ENCODE measurements at regions not wholly inside any gene's neighbourhood (a gene's known extent, or its start where the extent isn't known, plus 50 kb on each side); places are given as distances from the start of the nearest gene placed in this dataset.
A peak's percentile ranks its signal among the peaks of the same experiment; 100 is the strongest.

DNA sequence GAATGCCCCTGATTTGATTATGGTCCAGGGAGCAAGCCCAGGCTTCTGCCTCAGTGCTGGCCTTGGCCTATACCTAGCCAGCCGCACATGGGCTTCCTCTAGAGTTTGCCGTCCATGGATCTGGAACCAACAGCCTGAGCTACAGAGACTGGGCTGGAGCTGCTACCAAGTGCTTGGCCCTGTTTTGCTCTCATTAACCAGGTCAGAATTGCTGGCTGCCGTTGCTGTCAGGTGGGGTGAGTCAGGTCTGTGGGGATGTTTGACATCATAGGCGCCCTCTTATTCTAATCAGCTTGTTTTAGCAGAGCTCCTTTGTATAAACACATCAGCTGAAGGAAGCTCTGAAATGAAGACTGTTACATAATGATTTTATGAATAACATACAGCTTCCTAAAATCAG is 83.1 kb upstream of the PHACTR2 start:
- DNase-seq (ENCODE audit: low spot score): peak; percentile 4

DNA sequence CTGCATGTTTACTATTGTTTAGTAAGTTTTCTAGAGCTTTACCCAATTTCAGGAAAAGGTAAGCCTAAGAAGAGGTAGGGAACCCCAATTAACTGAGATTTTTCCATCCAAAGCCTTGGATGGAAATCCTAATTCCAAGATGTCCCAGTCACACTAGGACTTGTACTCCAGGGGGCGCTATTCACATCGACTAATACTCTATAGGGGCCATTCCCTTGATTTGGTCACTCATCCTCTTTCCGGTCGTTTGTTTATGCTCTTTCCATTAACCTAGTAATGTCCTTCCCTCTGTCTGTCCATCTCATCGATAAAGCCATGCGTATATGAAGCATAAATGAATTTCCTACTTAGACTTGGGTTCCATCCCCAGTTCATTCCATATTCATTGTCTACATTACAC is 80.8 kb upstream of the FUCA2 start:
- DNase-seq (ENCODE audit: low spot score): no peak

DNA sequence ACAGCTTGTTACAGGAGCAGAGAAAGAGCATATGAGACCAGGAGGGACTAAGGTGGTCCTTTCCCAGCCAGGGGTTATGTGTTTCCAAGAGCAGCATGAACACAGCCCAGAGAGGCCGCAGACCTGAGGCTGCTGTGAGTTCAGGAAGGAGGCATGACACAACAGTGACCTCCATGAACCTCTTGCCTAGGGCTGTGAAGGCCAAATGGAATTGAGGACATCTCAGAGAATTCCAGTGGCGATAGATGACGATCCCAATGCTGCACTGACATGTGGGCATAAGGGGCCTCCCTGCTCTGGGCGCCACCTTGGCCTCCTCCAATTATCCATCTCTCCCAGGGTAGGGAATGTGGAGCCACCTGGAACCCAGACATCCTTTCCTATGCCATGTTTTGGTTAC is 79.9 kb upstream of the FUCA2 start:
- DNase-seq (ENCODE audit: low spot score): no peak

DNA sequence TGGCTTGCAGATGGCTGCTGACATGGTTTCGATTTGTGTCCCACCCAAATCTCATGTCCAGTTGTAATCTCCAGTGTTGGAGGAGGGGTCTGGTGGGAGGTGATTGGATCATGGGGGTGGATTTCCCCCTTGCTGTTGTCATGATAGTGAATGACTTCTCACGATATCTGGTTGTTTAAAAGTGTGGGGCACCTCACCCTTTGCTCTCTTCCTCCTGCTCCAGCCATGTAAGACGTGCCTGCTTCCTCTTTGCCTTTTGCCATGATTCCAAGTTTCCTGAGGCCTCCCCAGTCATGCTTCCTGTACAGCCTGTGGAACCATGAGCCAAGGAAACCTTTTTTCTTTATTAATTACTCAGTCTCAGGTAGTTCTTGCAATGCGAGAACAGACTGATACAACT is 77.6 kb upstream of the FUCA2 start:
- no peak for DNase-seq (ENCODE audit: low spot score)

DNA sequence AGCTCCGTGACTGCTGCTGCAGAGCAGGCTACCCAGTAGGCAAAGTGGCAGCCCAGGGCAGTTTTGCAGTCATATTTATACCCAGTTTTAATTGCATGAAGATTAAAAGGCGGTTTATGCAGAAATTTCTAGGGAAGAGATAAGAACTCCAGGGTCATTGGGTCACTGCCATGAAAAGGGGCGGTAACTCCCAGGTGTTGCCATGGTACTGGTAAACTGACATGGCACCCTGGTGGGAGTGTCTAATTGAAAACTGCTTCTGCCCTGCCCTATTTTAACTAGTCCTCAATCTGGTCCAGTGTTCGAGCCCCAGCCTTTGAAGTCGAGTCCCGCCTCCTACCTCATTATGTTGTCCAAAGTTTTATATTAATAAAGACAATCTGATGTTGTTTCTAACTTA is 75.0 kb upstream of the FUCA2 start:
- no peak for DNase-seq (ENCODE audit: low spot score)

DNA sequence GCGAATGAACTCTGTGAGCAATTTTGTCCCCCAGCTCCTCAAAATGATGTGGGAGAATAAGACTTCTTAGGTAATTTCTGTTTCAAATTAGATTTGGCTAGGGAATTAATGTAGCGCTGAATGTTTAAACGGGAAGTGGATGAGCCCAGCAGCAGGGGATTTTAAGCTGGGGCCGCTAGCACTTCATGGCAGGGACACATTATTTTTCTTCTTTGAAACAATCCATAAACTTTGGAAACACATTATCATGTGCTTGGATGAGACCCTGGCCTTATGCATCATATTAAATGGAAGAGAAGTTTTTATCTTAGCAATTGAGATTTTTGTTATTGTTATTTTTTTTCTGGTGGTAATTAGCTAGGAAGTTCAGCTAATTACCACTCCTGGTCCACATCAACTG is 74.2 kb upstream of the FUCA2 start:
- no peak for DNase-seq (ENCODE audit: low spot score)

DNA sequence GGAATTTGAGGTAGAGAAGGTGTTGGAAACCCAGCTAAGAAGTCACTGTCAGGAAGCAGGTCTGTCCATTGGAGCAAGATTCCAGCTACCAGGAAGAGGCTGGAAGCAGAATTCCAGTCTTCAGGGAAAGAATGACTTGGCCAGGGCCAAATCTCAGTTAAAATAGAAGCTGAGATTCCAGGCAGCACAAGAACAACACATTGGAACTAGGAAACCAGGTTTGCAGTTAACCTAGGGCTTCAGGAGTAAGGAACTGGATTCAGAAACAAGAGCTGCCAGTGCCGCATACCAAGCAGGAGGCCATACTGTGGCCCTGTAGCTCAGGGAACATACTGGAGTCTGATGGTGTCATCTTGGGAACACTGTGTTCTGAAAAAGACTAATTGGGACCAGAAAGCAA is 73.7 kb upstream of the FUCA2 start:
- no peak for DNase-seq (ENCODE audit: low spot score)

DNA sequence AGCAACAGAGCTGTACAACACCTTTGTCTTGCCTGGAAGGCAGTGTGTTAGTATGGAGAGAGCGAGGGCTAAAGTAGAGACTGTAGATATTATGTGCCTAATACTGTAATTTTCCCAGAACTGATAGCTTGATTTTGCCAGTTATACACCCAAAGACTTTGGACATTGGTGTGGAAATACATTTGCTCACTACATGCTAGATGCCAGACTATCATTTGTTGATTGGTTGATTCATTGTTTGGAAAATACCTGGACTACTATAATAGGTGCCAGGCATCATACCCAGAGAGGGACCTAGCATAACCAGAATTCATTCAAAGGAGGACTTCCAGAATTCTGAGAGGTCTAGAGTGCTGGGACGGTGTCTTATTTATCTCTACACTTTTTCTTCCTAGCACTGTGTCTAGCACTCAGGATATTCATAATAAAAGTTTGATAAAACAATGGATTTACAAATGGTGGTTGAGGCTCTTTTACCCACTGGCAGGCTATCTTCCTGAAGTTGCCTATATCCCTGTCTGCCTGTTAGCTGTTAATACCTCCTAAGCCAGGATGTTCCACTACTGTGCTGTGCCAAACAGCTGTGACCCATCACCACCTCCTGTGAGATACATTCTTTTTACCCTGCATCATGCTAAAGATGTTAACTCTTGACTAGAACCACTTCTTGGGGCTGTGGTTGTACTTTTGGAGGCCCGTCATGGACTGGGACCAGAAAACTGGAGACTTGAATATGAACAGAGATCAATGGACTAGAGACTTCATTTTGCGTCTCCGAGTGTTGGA is 72.2 kb upstream of the FUCA2 start:
- no peak for DNase-seq (ENCODE audit: low spot score)

DNA sequence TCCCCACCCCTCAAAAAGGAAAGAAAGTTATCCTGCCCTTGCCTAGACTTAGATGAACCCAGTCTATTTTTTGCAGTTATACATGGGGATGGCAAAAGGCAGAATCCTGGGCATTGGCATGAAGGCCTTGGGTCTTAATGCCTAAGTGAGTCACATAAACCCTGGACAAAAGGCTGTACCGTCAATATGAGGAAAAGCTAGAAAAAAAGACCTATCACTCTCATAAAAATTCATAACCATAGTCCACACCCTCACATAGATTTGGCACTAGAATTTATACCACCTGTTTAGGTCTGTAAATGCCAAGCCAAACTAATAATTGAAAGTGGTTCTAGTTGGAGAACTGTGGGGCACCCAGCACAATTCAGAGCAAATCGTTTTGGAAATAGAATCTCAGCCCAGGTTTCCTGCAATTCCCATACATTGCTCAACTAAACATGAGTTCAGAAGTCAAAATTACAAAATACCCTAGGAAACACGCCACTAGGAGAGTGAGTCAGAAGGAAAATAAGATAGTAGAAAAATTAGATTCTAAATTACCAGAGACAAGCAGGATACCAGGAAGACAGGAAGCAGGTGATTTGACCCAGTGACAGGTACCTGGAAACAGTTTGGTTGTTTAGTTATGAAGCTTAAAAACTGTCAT is 70.4 kb upstream of the FUCA2 start:
- DNase-seq (ENCODE audit: low spot score): no peak

DNA sequence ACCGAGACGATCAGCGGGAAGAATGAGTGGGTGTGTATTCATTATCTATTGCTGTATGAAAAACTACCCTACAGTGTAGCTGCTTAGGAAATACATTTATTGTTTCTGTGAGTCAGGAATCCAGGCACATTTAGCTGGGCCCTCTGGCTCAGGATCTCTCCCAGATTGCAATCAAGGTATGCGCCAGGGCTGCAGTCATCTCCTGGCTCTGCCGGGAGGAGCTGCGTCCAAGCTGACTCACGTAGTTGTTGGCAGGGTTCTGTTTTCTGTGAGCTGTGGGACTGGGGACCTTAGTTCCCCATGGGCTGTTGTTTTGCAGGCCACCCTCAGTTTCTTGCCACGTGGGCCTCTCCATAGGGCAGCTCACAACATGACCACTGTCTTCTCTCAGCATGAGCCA is 68.2 kb upstream of the FUCA2 start:
- DNase-seq (ENCODE audit: low spot score): no peak

DNA sequence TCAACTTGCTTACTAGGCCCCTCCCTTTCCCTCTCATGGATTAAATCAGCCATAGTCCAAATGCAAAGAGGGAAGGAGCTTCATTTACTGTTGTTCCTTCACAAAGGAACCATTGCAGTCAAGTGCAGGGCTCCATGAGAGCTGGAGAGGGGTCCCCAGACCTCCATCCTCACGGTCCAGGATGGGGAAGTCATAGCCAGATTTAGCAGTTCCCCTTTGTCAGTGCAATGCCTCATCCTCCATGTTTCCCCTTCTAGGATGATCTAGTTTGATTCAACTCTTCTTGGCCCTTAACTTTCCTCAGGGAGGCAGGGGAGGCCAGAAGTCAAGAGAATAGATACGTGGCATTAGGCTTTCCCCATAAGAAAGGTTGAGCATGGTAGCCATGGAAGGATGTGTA is 66.5 kb upstream of the FUCA2 start:
- no peak for DNase-seq (ENCODE audit: low spot score)

DNA sequence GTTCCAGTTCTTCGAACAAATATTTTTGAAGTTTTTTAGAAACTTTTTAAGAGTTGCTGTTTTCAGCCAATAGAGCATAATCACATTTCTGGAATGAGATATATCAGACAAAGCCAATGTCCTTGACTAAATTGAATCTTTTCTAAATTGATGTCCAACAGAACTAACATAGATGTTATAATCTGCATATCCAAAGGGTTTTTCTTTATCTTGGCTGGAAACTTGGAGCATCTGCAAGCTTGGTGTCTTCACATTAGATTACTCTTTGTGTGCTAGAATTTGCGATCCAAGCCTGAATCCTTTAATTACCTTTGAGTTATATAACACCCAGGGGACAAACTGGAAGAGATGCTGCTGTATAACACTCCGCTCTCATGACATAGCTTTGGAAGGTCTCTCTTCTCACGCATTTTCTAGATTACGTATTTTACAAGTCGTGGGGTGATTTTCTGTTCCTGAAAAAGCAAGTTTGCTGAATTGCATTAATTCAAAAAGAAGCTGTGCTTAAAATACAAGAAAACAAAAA is 64.4 kb upstream of the FUCA2 start:
- no peak for DNase-seq (ENCODE audit: low spot score)

DNA sequence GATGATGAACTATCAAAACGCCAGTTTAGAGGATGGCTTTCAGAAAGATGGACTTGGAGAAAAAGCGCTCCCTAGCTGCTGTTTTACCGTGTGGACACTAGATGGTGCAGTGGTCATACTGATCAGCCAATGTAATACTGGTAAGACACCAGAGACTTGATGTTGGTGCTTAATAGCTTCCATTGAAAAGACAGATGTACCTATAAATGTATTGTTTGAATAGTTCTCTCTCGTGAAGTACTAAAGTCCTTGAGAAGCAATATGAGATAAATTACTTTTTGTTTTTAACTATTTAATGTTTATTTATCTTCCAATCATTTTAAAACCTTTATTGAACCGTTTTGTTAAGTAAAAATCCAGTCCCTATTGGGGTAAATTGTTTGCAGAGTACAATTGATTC is 63.9 kb upstream of the FUCA2 start:
- peak; percentile 77 for DNase-seq (ENCODE audit: low spot score)

DNA sequence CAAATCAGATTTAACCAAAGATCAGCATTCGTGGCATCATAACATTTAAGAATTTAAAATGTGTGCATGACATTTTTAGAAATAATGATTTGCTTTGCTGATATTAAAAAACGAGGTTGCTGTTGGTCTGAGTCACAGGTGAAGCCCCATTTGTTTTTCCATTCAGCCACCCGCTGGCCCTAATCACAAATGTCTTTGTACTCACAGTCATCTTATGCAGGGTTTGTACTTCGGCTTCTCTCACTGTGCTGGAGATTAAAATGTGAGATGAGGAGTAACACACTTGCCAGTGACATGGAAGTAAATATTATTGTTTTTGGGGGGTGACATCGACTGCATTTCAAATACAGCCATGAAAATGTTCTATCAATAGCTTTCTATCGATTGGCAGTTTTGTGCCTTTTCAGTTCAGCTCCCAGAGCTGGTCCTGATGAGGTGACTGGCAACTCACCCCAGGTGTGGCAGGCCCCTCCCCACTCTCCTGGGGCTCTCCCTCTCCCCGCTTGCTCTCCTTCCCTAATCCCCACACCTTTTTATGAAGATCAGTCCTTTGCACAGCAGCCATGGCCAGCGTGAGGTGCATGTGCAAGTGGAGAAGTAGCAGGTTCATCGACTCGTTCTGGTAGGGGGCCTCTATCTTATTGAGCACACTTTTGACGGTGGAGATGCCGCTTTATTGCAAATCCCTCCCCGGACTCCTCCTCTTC is 58.8 kb upstream of the FUCA2 start:
- DNase-seq (ENCODE audit: low spot score): no peak

DNA sequence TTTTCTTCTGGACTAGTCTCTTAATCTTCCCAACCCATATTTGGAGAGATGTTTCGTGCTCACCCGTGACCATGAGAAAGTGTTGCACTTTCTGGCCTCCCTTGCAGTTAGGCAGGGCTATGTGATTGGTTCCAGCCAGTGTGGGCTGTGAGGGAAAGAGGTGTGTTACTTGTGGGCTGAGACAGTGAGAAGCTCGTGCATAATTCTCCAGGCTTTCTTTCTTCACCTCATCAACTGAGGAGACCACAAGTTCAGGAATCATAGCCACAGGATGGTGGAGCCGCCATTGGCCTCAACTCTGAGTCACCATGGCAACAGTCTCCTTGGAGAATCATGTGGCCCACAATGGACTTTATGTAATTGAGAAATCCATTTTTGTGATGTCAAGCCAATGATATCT is 57.5 kb upstream of the FUCA2 start:
- DNase-seq (ENCODE audit: low spot score): no peak

DNA sequence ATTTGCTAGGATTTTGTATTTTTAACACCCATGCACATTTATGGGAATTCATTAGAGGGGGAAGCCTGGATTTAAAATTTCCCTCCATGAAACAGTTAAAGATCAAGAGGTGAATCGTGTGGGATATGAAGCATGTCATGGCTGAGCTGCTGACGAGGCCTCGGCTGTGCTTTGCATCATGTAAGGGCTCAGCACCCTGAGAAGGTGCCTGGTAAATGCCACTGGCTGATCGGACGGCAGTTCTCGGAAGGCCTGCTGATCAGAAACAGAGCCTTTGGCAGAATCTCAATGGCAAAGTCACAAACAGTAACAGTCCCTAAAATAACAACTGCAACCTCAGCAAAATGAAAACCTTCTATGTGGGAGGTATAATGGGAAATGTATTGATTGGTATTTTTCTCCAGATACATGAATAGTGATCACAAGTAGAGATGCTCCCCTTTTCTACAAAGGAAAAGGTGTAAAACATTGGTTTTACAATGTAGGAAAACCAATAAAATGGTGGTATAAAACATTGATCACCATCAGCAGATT is 53.0 kb upstream of the FUCA2 start:
- DNase-seq (ENCODE audit: low spot score): no peak

DNA sequence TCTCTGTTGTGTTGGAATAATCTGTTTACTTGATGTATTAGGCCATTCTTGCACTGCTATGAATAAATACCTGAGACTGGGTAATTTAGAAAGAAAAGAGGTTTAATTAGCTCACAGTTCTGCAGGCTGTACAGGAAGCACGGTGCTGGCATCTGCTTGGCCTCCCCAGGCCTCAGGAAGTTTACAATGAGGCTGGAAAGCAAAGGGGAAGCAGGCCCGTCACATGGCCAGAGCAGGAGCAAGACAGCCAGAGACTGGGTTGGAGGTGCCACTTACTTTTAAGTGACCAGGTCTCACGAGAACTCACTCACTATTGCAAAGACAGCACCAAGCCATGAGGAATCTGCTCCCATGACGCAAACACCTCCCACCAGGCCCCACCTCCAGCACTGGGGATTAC is 50.6 kb upstream of the FUCA2 start:
- DNase-seq (ENCODE audit: low spot score): no peak
